ENCODE measurements at regions not wholly inside any gene's neighbourhood (a gene's known extent, or its start where the extent isn't known, plus 50 kb on each side); places are given as distances from the start of the nearest gene placed in this dataset.

DNA sequence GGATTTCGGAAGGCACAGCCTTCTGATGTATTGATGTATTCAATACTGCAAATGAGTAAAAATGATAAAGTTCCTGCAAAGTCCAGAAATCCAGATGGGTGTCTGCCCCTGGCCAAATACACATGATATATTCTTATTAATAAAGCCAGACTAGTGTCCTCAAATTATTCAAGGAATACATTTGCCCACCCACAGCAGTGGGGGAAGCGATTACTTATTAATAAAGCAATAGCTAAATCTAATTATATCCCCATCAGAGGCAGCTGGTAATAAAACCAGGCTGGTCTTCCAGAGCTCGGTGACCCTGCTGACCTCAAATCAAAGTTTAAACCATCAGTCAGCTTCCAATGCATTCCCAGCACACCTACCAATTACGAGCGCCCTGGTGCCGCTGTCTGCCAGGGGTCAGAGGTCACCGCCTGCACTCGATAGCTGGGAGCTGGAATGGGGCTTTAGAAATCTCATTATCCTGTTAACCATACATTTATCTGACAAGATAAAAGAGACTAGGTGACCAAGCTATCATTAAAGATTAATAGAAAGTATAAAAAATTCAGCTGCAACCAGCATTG lies 330.3 kb downstream of the UACA start:
- H4K5ac ChIP-seq (ENCODE audit: insufficient read length, low read depth, low read length) = no peak overlapping the region
- no peaks in the 10 kb centered on the region for H3K9me3 ChIP-seq (ENCODE audit: control insufficient read depth, low read depth, low read length)
- H2BK5ac ChIP-seq (ENCODE audit: insufficient read length, low read length) = no peak overlapping the region
- no peak overlapping the region for H3K56ac ChIP-seq (ENCODE audit: insufficient read length, low read depth, low read length)
- no peak overlapping the region for H2BK12ac ChIP-seq (ENCODE audit: insufficient read length, low read depth, low read length)
- H3K18ac ChIP-seq (ENCODE audit: insufficient read length, low read depth, low read length) = no peak overlapping the region
- H3T11ph ChIP-seq (ENCODE audit: low read length) = no peak overlapping the region
- no peak overlapping the region for H3K9ac ChIP-seq (ENCODE audit: extremely low read depth, insufficient read length, low read length)
- no peak overlapping the region for H2AFZ ChIP-seq (ENCODE audit: low read length)
- H3K79me1 ChIP-seq (ENCODE audit: insufficient read depth, low read depth, low read length, poor library complexity, severe bottlenecking) = no peaks in the 10 kb centered on the region
- no peak overlapping the region for H3K4ac ChIP-seq (ENCODE audit: low read depth, low read length)
- Mint-ChIP-seq H3K9me3 (peaks cover 0 to 7% of the 10 kb centered on the region in 2 experiments; a peak in 2 of 5 replicates), H3K36me3 (ENCODE audit: insufficient read depth in 1 of 3, low read depth in 3 of 3) (peaks cover 0 to 14% (median 0%) of the 10 kb centered on the region in 3 experiments; a peak in 2 of 7 replicates), H3K4me1 (peaks cover 28 to 30% of the 10 kb centered on the region in 2 experiments), H3K27ac (no peak overlapping the region), H3K4me3 (no peak overlapping the region), H3K27me3 (ENCODE audit: low read depth) (no peaks in the 10 kb centered on the region; the same call in 1 of the 2 replicates)
- no peaks in the 10 kb centered on the region for H4K20me1 ChIP-seq (ENCODE audit: control insufficient read depth, insufficient read depth, insufficient read length)
- H2BK120ac ChIP-seq (ENCODE audit: low read depth, low read length, poor library complexity, severe bottlenecking) = no peak overlapping the region
- H2BK20ac ChIP-seq (ENCODE audit: low read depth, low read length, poor library complexity, severe bottlenecking) = no peak overlapping the region
- H3K4me2 ChIP-seq (ENCODE audit: insufficient read depth, insufficient read length, low read length) = no peak overlapping the region
- no peak overlapping the region for H3K14ac ChIP-seq (ENCODE audit: insufficient read depth, low read length)
- H3K27ac ChIP-seq (ENCODE audit: insufficient read length, low read depth, low read length) = no peak overlapping the region
- H4K8ac ChIP-seq (replicated peaks; ENCODE audit: insufficient read length, low read depth, low read length) = no peak overlapping the region
- H3K79me2 ChIP-seq (ENCODE audit: insufficient read depth, low read length) = no peaks in the 10 kb centered on the region
- no peak overlapping the region for H4K91ac ChIP-seq (ENCODE audit: insufficient read length, low read depth, low read length)
- H2BK15ac ChIP-seq (ENCODE audit: low read depth, low read length) = no peak overlapping the region
- no peak overlapping the region for H3K23ac ChIP-seq (ENCODE audit: insufficient read length, low read depth, low read length)
- TF ChIP-seq, protein P1, sequence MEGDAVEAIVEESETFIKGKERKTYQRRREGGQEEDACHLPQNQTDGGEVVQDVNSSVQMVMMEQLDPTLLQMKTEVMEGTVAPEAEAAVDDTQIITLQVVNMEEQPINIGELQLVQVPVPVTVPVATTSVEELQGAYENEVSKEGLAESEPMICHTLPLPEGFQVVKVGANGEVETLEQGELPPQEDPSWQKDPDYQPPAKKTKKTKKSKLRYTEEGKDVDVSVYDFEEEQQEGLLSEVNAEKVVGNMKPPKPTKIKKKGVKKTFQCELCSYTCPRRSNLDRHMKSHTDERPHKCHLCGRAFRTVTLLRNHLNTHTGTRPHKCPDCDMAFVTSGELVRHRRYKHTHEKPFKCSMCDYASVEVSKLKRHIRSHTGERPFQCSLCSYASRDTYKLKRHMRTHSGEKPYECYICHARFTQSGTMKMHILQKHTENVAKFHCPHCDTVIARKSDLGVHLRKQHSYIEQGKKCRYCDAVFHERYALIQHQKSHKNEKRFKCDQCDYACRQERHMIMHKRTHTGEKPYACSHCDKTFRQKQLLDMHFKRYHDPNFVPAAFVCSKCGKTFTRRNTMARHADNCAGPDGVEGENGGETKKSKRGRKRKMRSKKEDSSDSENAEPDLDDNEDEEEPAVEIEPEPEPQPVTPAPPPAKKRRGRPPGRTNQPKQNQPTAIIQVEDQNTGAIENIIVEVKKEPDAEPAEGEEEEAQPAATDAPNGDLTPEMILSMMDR (conservative IDR thresholded peaks at IDR 0.05) = no peak
- H3K23me2 ChIP-seq (ENCODE audit: insufficient read length, low read depth, low read length, poor library complexity, severe bottlenecking) = no peaks in the 10 kb centered on the region
- DNase-seq = no peak
- H2AK5ac ChIP-seq (ENCODE audit: insufficient read length, low read length) = no peak overlapping the region
- no CpG with 5 or more reads among the region's 8 CpGs for WGBS (ENCODE audit: extremely low coverage, insufficient read length, low lambda C conversion rate)
- no peaks in the 10 kb centered on the region for H3K27me3 ChIP-seq (ENCODE audit: insufficient read depth, low read length)
- peaks cover 3% of the 10 kb centered on the region for H3K4me1 ChIP-seq (ENCODE audit: insufficient read depth, low read length)
